Motor neuron (in vitro differentiated cells): ENCODE measurements at regions not wholly inside any gene's neighbourhood (a gene's known extent, or its start where the extent isn't known, plus 50 kb on each side); places are given as distances from the start of the nearest gene placed in this dataset.
A peak's percentile ranks its signal among the peaks of the same experiment; 100 is the strongest.

ENCODE experiments used
- ATAC-seq, 8 experiments: fragments of 200-7000 bp; cut with Tn5 transposase; replicated peaks in 6 of 8; 2 replicates each; pipeline ENCODE4 v1.8.0; 2021; ENCODE audit warnings: mild to moderate bottlenecking in 8 of 8, moderate library complexity in 8 of 8
- H3K27ac ChIP-seq, 2 donors: fragments of 250-450 bp; sonication (Bioruptor Pico); 2 replicates each; pipeline ENCODE4 v1.9.0; 2021; ENCODE audit warnings: antibody characterized with exemption in 2 of 2, mild to moderate bottlenecking in 2 of 2, moderate library complexity in 1 of 2
- H3K4me1 ChIP-seq, 2 donors: fragments of 250-450 bp; sonication (Bioruptor Pico); replicated peaks in 1 of 2; 2 replicates each; pipeline ENCODE4 v1.6.1; 2021; ENCODE audit warnings: antibody characterized with exemption in 2 of 2, mild to moderate bottlenecking in 2 of 2, moderate library complexity in 1 of 2
- H3K4me3 ChIP-seq, 5 donors: fragments of 250-450 bp; sonication (Bioruptor Pico); 2 replicates each; pipeline ENCODE4 v1.9.0; 2021; ENCODE audit warnings: antibody characterized with exemption in 5 of 5, mild to moderate bottlenecking in 5 of 5, moderate library complexity in 4 of 5
- WGBS, 10 experiments: fragments of 450-650 bp; shearing (Covaris generic); methylation state at CpG; one replicate each; pipeline ENCODE4 v1.0.0; 2022; 5-methylcytosine and 5-hydroxymethylcytosine counted together
- in situ Hi-C, 9 experiments: fragments of 400-800 bp; cut with MboI; loops; one replicate each; pipeline ENCODE4 v1.15.0; 2021; ENCODE audit warnings: low sequenced_read_pairs in 9 of 9, low pct_unique_long_range_greater_than_20kb in 2 of 9; ENCODE audit not compliant: unreplicated experiment in 9 of 9

DNA sequence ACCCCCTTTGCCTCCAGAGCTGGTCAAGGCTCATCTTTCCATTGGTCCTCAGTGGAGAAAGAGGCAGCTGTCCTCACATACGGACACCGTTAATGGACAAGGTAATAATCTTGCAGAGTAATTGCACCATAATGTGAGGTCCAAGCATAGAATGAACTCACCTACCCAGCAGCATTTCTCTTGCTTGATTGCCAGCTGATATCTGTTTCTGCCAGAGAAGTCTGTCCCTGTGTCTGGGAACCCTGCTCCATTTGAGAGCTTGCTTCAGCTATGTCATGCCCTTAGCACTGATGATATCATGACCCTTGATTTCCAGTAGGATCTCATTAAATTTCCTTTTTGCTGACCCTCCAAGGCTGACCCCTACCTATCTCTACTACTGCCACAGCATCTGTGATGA lies 154.6 kb downstream of the PIK3R1 start:
- Histone ChIP-seq H3K27ac (no peak overlapping the region), H3K4me3 (no peak overlapping the region), H3K4me1 (no peaks in the 10 kb centered on the region)
- ATAC-seq, result no peak
- 75 to 100% (median 100%) methylated on average over 2 of the region's 2 CpGs; no CpG with 5 or more reads in 6 of the 10 experiments for WGBS, 10 experiments
- in situ Hi-C loops, result no loop called here

DNA sequence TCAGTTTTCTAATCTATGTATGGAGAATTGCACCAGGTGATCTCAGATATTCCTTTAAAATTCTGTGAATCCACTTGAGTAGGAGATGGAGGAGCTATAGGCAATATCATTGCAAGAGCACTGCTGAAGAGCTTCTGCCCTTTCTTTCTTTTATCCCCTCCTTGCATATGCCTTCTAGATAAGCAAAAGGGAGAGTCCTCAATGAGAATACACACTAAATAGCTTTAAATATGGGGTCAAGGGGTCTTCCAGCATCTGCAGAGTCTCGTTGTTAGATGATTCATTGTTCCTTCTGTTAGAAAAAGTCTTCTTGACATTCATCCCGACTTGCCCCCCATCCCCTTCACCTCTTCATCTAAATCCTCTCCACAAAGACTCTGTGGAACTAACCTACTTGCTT lies 156.1 kb downstream of the PIK3R1 start:
- in situ Hi-C loops, result no loop called here
- no peak overlapping the region for H3K4me3 ChIP-seq
- no peak for ATAC-seq
- peaks cover 0 to 7% of the 10 kb centered on the region in 2 donors for H3K4me1 ChIP-seq
- whole genome bisulfite sequencing, 10 experiments, result 27 to 58% (median 36%) methylated on average over 1 to 2 of the region's 2 CpGs; no CpG with 5 or more reads in 4 of the 10 experiments
- H3K27ac ChIP-seq, result no peak overlapping the region

DNA sequence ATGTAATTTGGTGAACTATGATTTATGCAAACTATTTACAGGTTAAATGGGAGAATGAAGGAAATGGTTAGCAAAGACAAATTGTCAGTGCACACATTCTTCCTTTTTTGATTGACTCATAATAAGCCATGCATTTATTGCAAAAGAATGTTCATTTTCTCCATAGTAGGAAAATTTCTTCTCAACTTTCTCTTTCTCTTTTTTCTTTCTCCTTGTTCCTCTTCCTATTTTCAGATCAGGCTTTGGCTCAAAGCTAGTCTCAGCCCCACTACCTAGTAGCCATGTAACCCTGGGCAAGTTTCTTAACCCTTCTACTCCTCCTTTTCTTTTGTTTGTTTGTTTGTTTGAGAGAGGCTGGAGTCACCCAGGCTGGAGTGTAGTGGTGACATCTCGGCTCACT lies 156.6 kb downstream of the PIK3R1 start:
- Histone ChIP-seq H3K4me3 (no peak overlapping the region), H3K4me1 (peaks cover 0 to 9% of the 10 kb centered on the region in 2 donors), H3K27ac (no peak overlapping the region)
- WGBS, 10 experiments, result 88 to 100% (median 100%) methylated on average over 1 of the region's 1 CpG; no CpG with 5 or more reads in 5 of the 10 experiments
- no peak for ATAC-seq
- in situ Hi-C loops, result no loop called here

DNA sequence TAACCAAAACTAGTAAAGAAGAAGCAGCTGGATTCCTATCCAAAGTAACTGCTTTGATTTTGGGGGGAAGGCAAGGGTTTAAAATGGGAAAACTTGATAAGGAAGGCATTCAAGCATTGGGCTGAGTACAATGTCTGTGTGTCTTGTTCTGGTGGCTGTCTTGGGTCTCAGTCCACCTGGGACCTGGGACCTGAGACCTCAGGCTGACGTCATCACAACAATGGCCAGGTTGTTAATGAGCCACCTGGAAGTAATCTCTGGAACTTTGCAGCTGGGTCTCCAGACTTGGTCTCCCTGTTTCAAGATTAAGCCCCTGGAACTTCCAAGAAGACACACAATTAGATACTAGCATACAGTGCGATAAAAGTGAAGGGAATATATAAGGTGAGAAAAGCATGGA lies 157.5 kb downstream of the PIK3R1 start:
- WGBS, 10 experiments, result 86 to 100% (median 100%) methylated on average over 1 to 2 of the region's 2 CpGs; no CpG with 5 or more reads in 2 of the 10 experiments
- no peak overlapping the region for H3K4me3 ChIP-seq
- H3K4me1 ChIP-seq, result peaks cover 0 to 9% of the 10 kb centered on the region in 2 donors
- in situ Hi-C loops, result no loop called here
- no peak overlapping the region for H3K27ac ChIP-seq
- ATAC-seq, result no peak

DNA sequence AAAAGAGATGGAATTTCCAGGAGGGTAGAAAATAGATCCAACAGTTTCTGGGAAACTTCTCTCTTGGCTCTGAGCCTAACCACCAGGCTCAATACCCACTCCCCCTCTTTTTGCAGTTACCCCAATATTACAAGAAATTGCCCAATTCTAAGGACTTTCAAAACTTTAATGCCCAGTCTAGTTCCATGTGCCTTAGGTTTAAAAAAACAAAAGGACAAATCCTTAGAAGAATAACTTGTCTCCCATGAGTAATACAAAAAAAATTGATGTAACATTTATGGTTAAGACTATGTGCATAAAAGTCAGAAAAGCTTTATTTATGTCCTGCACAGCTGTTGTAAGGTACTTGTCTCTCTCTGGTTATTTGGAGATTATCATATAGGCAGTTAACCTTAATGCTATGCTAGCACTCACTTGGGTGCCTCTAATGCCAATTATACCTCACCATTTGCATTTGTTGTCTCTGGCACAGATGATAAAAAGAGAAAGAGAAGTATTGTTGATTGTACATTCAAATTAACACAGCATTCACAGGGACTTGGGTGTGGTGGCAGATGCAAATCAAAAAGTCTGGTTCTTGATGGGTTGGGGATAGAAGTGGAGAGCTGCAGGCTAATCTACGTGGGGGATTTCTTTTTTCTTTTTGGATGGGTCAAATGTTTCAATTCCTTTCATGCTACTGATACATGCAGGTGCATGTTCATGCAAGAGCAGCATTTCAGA lies 159.4 kb downstream of the PIK3R1 start:
- ATAC-seq, result peak in 4 of 8 experiments; percentile 33 to 82 (median 78)
- no peak overlapping the region for H3K27ac ChIP-seq
- 0 to 100% (median 86%) methylated on average over 1 of the region's 1 CpG; no CpG with 5 or more reads in 5 of the 10 experiments for WGBS, 10 experiments
- no peak overlapping the region for H3K4me3 ChIP-seq
- H3K4me1 ChIP-seq, result peaks cover 0 to 14% of the 10 kb centered on the region in 2 donors
- in situ Hi-C loops, result no loop called here

DNA sequence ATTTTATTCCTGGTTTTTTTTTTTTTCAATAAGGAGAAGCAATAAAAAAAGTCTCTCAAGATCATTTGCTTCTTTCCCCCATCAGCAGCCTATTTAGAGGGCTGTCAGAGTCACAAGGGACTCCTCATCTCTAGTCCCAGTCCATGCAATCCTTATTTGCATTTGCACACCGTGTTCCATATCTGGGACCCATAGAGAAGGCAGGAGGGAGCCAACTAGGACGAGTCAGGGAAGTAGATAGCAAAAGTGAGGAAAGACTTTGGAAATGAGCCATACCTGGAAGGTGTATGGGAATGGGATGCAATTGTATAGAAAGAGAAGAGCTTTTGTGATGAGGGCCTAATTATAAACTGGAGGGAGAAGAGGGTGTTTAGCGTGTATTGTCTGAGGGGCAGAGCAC lies 160.0 kb downstream of the PIK3R1 start:
- WGBS, 10 experiments, result 27 to 90% (median 69%) methylated on average over 1 to 3 of the region's 3 CpGs; no CpG with 5 or more reads in 2 of the 10 experiments
- peaks cover 0 to 14% of the 10 kb centered on the region in 2 donors for H3K4me1 ChIP-seq
- in situ Hi-C loops, result no loop called here
- H3K4me3 ChIP-seq, result no peak overlapping the region
- no peak overlapping the region for H3K27ac ChIP-seq
- peak in 2 of 8 experiments; percentile 4 to 21 for ATAC-seq

DNA sequence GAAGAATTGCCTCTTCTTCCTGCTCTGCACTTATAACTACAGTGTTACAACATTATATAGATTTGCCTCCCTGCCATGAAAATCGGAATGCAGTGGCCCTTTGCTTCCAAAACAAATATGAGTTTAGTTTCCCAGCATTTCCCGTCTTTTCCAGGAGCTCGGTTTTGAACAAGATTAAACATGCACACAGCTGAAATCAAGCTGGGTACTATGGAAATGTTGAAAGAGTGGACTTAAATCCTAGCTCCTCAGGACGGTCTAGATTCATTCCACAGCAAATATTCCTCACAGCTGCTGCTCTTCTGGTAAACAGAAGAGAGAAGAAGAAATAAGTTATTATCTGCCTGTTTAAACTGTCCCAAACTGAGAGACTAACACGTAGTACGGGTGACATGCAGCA lies 161.4 kb downstream of the PIK3R1 start:
- peak in 1 of 8 experiments; percentile 71 for ATAC-seq
- peaks cover 0 to 14% of the 10 kb centered on the region in 2 donors for H3K4me1 ChIP-seq
- in situ Hi-C loops, result no loop called here
- H3K4me3 ChIP-seq, result no peak overlapping the region
- WGBS, 10 experiments, result 27 to 100% (median 80%) methylated on average over 2 to 5 of the region's 6 CpGs; no CpG with 5 or more reads in 1 of the 10 experiments
- H3K27ac ChIP-seq, result no peak overlapping the region

DNA sequence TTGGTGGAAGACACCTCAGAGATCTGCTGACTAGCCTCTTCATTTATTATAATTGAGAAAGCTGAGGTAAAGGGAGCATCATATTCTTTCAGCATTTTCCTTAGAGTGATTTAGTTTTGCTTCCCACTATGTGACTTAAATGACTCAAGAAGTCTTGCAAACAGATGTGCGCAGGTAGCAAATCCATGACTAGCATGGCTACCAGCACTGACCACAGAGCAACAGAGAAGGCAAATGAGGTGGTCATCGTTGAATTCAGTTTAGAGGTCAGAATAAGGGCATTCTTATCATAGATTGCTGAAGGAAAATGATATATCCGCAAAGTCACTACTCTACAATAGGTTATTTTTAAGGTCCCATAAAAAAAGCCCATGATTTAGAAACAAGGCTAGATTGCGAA lies 162.2 kb downstream of the PIK3R1 start:
- in situ Hi-C loops, result no loop called here
- no peak for ATAC-seq
- Histone ChIP-seq H3K27ac (no peak overlapping the region), H3K4me3 (no peak overlapping the region), H3K4me1 (peaks cover 0 to 14% of the 10 kb centered on the region in 2 donors)
- 73 to 100% (median 100%) methylated on average over 1 to 4 of the region's 4 CpGs; no CpG with 5 or more reads in 1 of the 10 experiments for WGBS, 10 experiments

DNA sequence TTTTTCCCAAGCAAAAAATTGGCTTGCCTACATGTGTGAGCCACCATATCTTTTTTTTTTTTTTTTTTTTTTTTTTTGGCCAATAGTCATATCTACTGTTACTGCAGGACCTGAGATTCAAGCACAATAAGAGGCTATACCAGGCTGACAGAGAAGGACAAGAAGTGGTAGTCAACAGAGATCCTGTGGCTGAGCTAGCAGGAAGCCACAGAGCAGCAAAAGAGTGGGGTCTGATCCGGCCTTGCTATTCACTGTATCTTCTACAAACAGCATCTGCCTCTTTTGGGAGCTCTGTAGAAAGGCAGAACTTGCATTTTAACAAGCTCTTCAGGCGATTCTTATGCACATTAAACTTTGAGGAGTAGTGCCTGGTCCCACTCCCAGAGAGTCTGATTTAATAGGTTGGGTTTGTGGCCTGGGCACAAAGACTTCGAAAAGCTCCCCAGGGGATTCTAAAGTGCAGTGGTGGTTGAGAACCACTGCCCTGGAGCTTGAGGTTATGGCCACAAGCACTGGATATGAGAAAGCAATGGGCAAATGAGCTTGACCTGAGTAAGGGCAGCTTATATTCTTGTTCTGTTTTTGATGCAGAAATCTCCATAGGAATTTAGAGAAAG lies 162.8 kb downstream of the PIK3R1 start:
- no peak overlapping the region for H3K4me3 ChIP-seq
- WGBS, 10 experiments, result 0 to 67% (median 35%) methylated on average over 1 to 3 of the region's 3 CpGs; no CpG with 5 or more reads in 2 of the 10 experiments
- peak in 3 of 8 experiments; percentile 14 to 53 (median 21) for ATAC-seq

DNA sequence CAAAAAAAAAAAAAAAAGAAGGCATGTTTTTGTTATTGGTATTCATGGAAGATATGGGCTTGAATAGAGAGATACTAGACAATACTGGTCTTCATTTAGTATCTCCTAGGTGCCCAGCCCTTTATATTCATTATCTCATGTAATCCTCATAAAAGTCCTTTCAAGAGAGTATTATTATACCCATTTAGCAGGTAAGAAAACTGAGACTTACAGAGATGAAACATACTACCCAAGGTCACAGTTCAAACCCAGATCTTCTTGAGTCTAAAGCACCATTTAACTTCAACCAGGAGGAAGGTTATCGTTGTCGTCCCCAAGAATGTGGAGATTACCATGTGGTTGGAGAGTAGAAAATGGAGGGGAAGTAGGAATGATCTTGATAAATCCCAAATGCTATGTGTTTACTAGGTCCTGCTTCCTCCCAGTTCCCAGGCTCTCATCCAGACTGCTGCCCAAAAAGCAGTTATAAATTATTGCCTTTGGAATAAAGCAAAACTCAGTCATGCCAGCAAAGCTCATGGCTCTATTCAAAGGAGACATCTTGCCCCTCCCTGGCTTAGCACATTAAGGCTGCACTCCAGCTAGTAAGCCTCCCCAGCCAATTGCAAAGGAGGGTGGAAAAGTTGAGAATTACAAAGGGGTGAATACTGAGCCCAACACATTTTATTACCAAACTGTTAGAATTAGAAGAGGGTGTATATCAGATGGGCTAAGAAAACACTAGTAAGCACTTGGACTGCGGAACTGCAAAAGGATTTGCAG lies 163.9 kb downstream of the PIK3R1 start:
- 27 to 100% (median 95%) methylated on average over 1 to 3 of the region's 3 CpGs for WGBS, 10 experiments
- no peak overlapping the region for H3K4me3 ChIP-seq
- no peak overlapping the region for H3K27ac ChIP-seq
- peak in 2 of 8 experiments; percentile 14 to 36 for ATAC-seq
- in situ Hi-C loops, result no loop called here
- H3K4me1 ChIP-seq, result peaks cover 0 to 14% of the 10 kb centered on the region in 2 donors

More for the DNA sequence above, 162.8 kb downstream of the PIK3R1 start:
- in situ Hi-C loops, result no loop called here
- no peak overlapping the region for H3K27ac ChIP-seq
- peaks cover 0 to 14% of the 10 kb centered on the region in 2 donors for H3K4me1 ChIP-seq

DNA sequence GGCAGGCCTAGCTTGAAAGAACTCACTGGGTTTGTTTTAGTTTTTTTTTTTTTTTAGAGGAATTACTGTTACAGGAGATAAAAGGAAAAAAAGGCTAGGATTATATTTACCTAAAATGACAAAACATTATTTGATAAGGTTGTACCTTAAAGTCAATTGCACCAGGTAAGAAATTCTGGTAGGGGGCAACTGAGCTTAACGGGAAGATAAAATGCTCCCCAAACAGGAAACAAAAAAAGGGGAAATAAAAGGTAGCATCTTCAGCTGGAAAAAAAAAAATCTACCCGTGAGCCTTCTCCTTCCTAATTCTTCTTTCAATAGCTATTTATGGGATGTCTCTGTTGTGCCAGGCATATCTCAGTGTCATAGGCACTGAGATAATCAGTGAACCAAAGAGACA lies 164.5 kb downstream of the PIK3R1 start:
- WGBS, 10 experiments, result 42 to 88% (median 72%) methylated on average over 1 to 2 of the region's 2 CpGs; no CpG with 5 or more reads in 2 of the 10 experiments
- in situ Hi-C loops, result no loop called here
- Histone ChIP-seq H3K27ac (no peak overlapping the region), H3K4me3 (no peak overlapping the region), H3K4me1 (peaks cover 0 to 14% of the 10 kb centered on the region in 2 donors)
- ATAC-seq, result no peak

DNA sequence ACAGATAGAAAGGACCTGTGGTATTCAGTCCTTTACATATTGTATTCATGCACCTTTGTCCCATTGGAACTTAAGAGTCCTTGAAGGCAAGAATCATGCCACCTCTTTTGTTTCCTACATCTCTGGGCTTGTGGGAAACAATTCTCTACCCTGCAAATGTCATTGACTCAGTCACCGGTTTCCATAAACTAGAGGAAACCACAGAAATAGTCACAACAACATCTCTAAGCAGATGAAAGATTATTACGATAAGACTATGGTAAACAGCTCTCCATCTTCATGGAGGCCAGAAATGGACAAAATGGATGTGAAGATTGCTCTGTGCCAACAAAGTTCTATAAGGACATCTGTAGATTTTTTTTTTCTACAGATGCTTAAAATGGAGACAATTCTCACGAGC lies 165.5 kb downstream of the PIK3R1 start:
- in situ Hi-C loops, result no loop called here
- 90 to 100% (median 97%) methylated on average over 1 to 3 of the region's 3 CpGs; no CpG with 5 or more reads in 2 of the 10 experiments for WGBS, 10 experiments
- ATAC-seq, result no peak
- H3K4me3 ChIP-seq, result no peak overlapping the region
- peaks cover 0 to 11% of the 10 kb centered on the region in 2 donors for H3K4me1 ChIP-seq
- H3K27ac ChIP-seq, result no peak overlapping the region

DNA sequence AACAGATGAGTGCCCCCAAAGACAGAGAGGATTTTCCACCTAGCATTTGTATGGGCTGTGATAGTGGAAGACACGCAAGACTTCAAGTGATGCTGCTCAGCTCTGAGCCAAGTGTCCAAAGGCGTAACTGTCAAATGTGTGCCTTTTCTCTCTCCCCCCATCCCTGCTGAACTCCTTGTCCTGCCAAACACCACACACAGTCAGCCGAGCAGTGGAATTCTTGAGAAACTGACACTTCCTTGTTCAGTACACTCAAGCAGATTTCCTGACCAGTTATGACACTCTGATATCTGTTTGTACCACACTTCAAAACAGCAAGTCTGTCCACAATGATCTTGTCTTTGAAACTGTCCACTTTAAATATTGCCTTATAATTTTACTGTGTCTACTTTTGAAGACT lies 166.4 kb downstream of the PIK3R1 start:
- no peak overlapping the region for H3K4me3 ChIP-seq
- in situ Hi-C loops, result no loop called here
- 29 to 100% (median 83%) methylated on average over 1 to 3 of the region's 3 CpGs; no CpG with 5 or more reads in 2 of the 10 experiments for WGBS, 10 experiments
- no peak for ATAC-seq
- peaks cover 0 to 8% of the 10 kb centered on the region in 2 donors for H3K4me1 ChIP-seq
- no peak overlapping the region for H3K27ac ChIP-seq
